Chondrocyte (in vitro differentiated cells): ENCODE measurements at regions not wholly inside any gene's neighbourhood (a gene's known extent, or its start where the extent isn't known, plus 50 kb on each side); places are given as distances from the start of the nearest gene placed in this dataset.
"Not testable (repeated sequence)": the region's sequence is repeated elsewhere in the genome, so short reads cannot be mapped to it uniquely, and the experiment has no call there.

Experiments
- DNase-seq: peaks from one replicate; pipeline ENCODE4 v3.0.0; 2021; ENCODE audit warnings: mixed read lengths, low spot score
- H3K27ac Mint-ChIP-seq: one replicate; pipeline ENCODE4 v1.8.0; 2021; ENCODE audit warnings: mild to moderate bottlenecking, moderate library complexity, mixed read lengths; ENCODE audit not compliant: unreplicated experiment
- H3K27me3 Mint-ChIP-seq: 2 replicates; pipeline ENCODE4 v1.8.0; 2021; ENCODE audit warnings: low read depth, mixed read lengths
- H3K36me3 Mint-ChIP-seq: 2 replicates; pipeline ENCODE4 v1.8.0; 2021; ENCODE audit warnings: low read depth, mixed read lengths
- H3K4me1 Mint-ChIP-seq: 2 replicates; pipeline ENCODE4 v1.8.0; 2021; ENCODE audit warnings: low read depth, mild to moderate bottlenecking, mixed read lengths
- H3K4me3 Mint-ChIP-seq: one replicate; pipeline ENCODE4 v1.8.0; 2021; ENCODE audit warnings: mild to moderate bottlenecking, moderate library complexity, mixed read lengths; ENCODE audit not compliant: unreplicated experiment
- H3K9me3 Mint-ChIP-seq: 2 replicates; pipeline ENCODE4 v1.8.0; 2021; ENCODE audit warnings: low read depth, mixed read lengths
- CTCF ChIP-seq: fragments of 200-600 bp; sonication (generic); IDR thresholded peaks from 2 replicates; pipeline ENCODE4 v1.5.0; 2021; ENCODE audit warnings: antibody characterized with exemption, mild to moderate bottlenecking, moderate library complexity

- no peak for DNase-seq
- Mint-ChIP-seq H3K27me3 (peaks cover 6% of the 10 kb centered on the region), H3K9me3 (peaks cover 2% of the 10 kb centered on the region), H3K27ac (no peak overlapping the region), H3K36me3 (no peaks in the 10 kb centered on the region), H3K4me1 (peaks cover 13% of the 10 kb centered on the region), H3K4me3 (no peak overlapping the region)
- no peak for TF ChIP-seq CTCF
Measured at GRCh38 chr10:118958984-118959925, 70.3 kb upstream of the NANOS1 start.

- no peak overlapping the region for H3K4me3 Mint-ChIP-seq
- no peak for DNase-seq
- H3K9me3 Mint-ChIP-seq = peaks cover 7% of the 10 kb centered on the region
- H3K27me3 Mint-ChIP-seq = peaks cover 2% of the 10 kb centered on the region
- H3K36me3 Mint-ChIP-seq = no peaks in the 10 kb centered on the region
- H3K27ac Mint-ChIP-seq = no peak overlapping the region
- TF ChIP-seq CTCF = no peak
- peaks cover 13% of the 10 kb centered on the region for H3K4me1 Mint-ChIP-seq
Measured at GRCh38 chr10:118960157-118961090, 69.1 kb upstream of the NANOS1 start.

GRCh38 chr10:118961436-118961835 is 68.1 kb upstream of the NANOS1 start:
- H3K36me3 Mint-ChIP-seq = no peaks in the 10 kb centered on the region
- peaks cover 13% of the 10 kb centered on the region for H3K4me1 Mint-ChIP-seq
- H3K27me3 Mint-ChIP-seq = peaks cover 1% of the 10 kb centered on the region
- H3K9me3 Mint-ChIP-seq = peaks cover 7% of the 10 kb centered on the region
- no peak for TF ChIP-seq CTCF
- H3K4me3 Mint-ChIP-seq = no peak overlapping the region
- H3K27ac Mint-ChIP-seq = no peak overlapping the region
- DNase-seq = no peak

GRCh38 chr10:118962331-118962868 is 67.1 kb upstream of the NANOS1 start:
- not testable (repeated sequence) for H3K27me3 Mint-ChIP-seq, H3K9me3 Mint-ChIP-seq, H3K27ac Mint-ChIP-seq, H3K36me3 Mint-ChIP-seq, H3K4me3 Mint-ChIP-seq, DNase-seq
- H3K4me1 Mint-ChIP-seq = peaks cover 13% of the 10 kb centered on the region

- peaks cover 13% of the 10 kb centered on the region for H3K4me1 Mint-ChIP-seq
- H3K36me3 Mint-ChIP-seq = no peaks in the 10 kb centered on the region
- no peak overlapping the region for H3K27ac Mint-ChIP-seq
- no peak for TF ChIP-seq CTCF
- DNase-seq = no peak
- no peak overlapping the region for H3K4me3 Mint-ChIP-seq
- H3K27me3 Mint-ChIP-seq = peaks cover 4% of the 10 kb centered on the region
- H3K9me3 Mint-ChIP-seq = peaks cover 7% of the 10 kb centered on the region
Measured at GRCh38 chr10:118963341-118963740, 66.2 kb upstream of the NANOS1 start.
